Activated CD4-positive, alpha-beta memory T cell treated with anti-CD3 and anti-CD28 coated beads, Interleukin-2, amount 10 ng/mL, durations not matched to agents 7 days and 5 days (primary cell): ENCODE measurements at regions not wholly inside any gene's neighbourhood (a gene's known extent, or its start where the extent isn't known, plus 50 kb on each side); places are given as distances from the start of the nearest gene placed in this dataset.

ENCODE experiments used
- CTCF ChIA-PET: fragments of 350-600 bp; sonication (Branson Sonifier 250); formaldehyde crosslinking; loops from one replicate; lab custom pipeline; 2021; ENCODE audit warnings: antibody characterized with exemption, inconsistent platforms; lab: Charles Lee
- POLR2A ChIA-PET: fragments of 350-600 bp; sonication (Branson Sonifier 250); formaldehyde crosslinking; loops from one replicate; lab custom pipeline; 2021; ENCODE audit warnings: antibody characterized with exemption; lab: Charles Lee
- DNase-seq: peaks from one replicate; pipeline ENCODE4 v3.0.0-alpha.2; 2020
- H3K27ac Mint-ChIP-seq: one replicate; pipeline ENCODE4 v1.8.0; 2021; ENCODE audit warnings: mild to moderate bottlenecking, mixed read lengths
- H3K27me3 Mint-ChIP-seq: one replicate; pipeline ENCODE4 v1.8.0; 2021; ENCODE audit warnings: mixed read lengths
- H3K36me3 Mint-ChIP-seq: one replicate; pipeline ENCODE4 v1.8.0; 2021; ENCODE audit warnings: low read depth, mixed read lengths
- H3K4me1 Mint-ChIP-seq: one replicate; pipeline ENCODE4 v1.8.0; 2021; ENCODE audit warnings: mixed read lengths
- H3K4me3 Mint-ChIP-seq: one replicate; pipeline ENCODE4 v1.8.0; 2021; ENCODE audit warnings: mild to moderate bottlenecking, mixed read lengths
- H3K9me3 Mint-ChIP-seq: one replicate; pipeline ENCODE4 v1.8.0; 2021; ENCODE audit warnings: mixed read lengths

GRCh38 chr19:32141840-32142511 is 203.4 kb upstream of the ZNF507 start:
- H3K27ac Mint-ChIP-seq = no peak overlapping the region
- ChIA-PET POLR2A (no interaction called here), CTCF (no interaction called here)
- no peaks in the 10 kb centered on the region for H3K4me1 Mint-ChIP-seq
- H3K4me3 Mint-ChIP-seq = no peak overlapping the region
- H3K9me3 Mint-ChIP-seq = peaks cover 7% of the 10 kb centered on the region
- no peaks in the 10 kb centered on the region for H3K27me3 Mint-ChIP-seq
- H3K36me3 Mint-ChIP-seq = no peaks in the 10 kb centered on the region
- no peak for DNase-seq

DNA sequence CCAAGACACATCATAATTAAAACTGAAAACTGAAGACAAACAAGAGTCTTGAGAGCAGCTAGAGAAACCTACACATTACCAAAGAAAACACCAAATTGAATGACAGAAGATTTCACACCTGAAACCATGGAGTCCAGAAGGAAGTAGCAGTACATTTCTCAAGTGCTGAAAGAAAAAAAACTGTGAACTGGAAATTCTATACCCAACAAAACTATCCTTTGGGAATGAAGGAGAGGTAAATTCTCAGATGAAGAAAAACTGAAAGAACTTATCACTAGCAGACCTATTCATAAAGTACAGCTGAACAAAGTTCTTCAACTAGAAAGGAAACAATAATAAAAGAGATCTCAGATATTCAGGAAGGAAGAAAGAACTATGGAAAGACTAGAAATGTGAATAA is 198.7 kb upstream of the ZNF507 start:
- Mint-ChIP-seq H3K27me3 (no peaks in the 10 kb centered on the region), H3K36me3 (no peaks in the 10 kb centered on the region), H3K9me3 (peaks cover 11% of the 10 kb centered on the region), H3K4me1 (no peaks in the 10 kb centered on the region), H3K4me3 (no peak overlapping the region), H3K27ac (no peak overlapping the region)
- POLR2A ChIA-PET = no interaction called here
- CTCF ChIA-PET = no interaction called here
- no peak for DNase-seq

- no peak overlapping the region for H3K4me3 Mint-ChIP-seq
Measured at GRCh38 chr19:32150605-32151004, 194.8 kb upstream of the ZNF507 start.

GRCh38 chr19:32154418-32154817 is 191.0 kb upstream of the ZNF507 start:
- H3K4me3 Mint-ChIP-seq = no peak overlapping the region
- H3K4me1 Mint-ChIP-seq = no peaks in the 10 kb centered on the region
- no peak overlapping the region for H3K27ac Mint-ChIP-seq
- DNase-seq = no peak
- H3K27me3 Mint-ChIP-seq = no peaks in the 10 kb centered on the region
- no peaks in the 10 kb centered on the region for H3K36me3 Mint-ChIP-seq
- CTCF ChIA-PET = no interaction called here
- no peaks in the 10 kb centered on the region for H3K9me3 Mint-ChIP-seq
- POLR2A ChIA-PET = no interaction called here

More at GRCh38 chr19:32150605-32151004, 194.8 kb upstream of the ZNF507 start:
- CTCF ChIA-PET = no interaction called here
- POLR2A ChIA-PET = no interaction called here
- H3K4me1 Mint-ChIP-seq = no peaks in the 10 kb centered on the region
- H3K36me3 Mint-ChIP-seq = no peaks in the 10 kb centered on the region
- no peak overlapping the region for H3K27ac Mint-ChIP-seq
- no peaks in the 10 kb centered on the region for H3K27me3 Mint-ChIP-seq
- no peak for DNase-seq
- peaks cover 11% of the 10 kb centered on the region for H3K9me3 Mint-ChIP-seq

DNA sequence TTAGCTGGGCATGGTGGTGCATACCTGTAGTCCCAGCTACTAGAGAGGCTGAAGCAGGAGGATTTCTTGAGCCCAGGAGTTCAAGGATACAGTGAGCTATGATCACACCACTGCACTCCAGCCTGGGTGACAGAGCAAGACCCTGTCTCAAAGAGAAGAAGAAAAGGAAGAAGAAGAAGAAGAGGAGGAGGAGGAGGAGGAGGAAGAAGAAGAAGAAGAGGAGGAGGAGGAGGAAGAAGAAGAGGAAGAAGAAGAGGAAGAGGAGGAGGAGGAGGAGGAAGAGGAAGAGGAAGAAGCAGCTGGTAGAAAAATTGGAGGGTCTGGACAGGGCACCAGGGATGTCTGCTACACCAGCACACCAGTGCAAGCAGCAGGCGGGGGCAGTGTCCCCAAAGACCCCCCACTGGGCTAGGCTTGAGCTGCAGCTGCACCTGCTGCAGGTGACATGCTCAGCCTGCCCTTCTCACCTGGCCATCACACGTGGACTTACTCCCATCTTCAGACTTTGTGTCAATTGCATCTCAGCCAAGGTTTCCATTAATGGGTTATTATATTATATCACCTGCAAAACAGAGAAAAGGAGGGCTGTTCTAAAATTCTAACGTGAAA is 180.9 kb upstream of the ZNF507 start:
- Mint-ChIP-seq H3K4me1 (no peaks in the 10 kb centered on the region), H3K9me3 (no peaks in the 10 kb centered on the region), H3K27ac (no peak overlapping the region), H3K4me3 (no peak overlapping the region), H3K27me3 (no peaks in the 10 kb centered on the region), H3K36me3 (no peaks in the 10 kb centered on the region)
- POLR2A ChIA-PET = interaction anchor here (0.7 kb wide), 1 partner anchor 33 kb away, joined by 4 read pairs; no protein-coding TSS in a partner anchor
- DNase-seq = no peak
- CTCF ChIA-PET = no interaction called here

- DNase-seq = no peak
- no peaks in the 10 kb centered on the region for H3K36me3 Mint-ChIP-seq
- no peaks in the 10 kb centered on the region for H3K27me3 Mint-ChIP-seq
- H3K9me3 Mint-ChIP-seq = no peaks in the 10 kb centered on the region
- CTCF ChIA-PET = no interaction called here
- POLR2A ChIA-PET = no interaction called here
- H3K4me3 Mint-ChIP-seq = no peak overlapping the region
- H3K27ac Mint-ChIP-seq = no peak overlapping the region
- H3K4me1 Mint-ChIP-seq = no peaks in the 10 kb centered on the region
Measured at GRCh38 chr19:32165141-32165540, 180.3 kb upstream of the ZNF507 start.

GRCh38 chr19:32165750-32166149 is 179.7 kb upstream of the ZNF507 start:
- H3K36me3 Mint-ChIP-seq = no peaks in the 10 kb centered on the region
- H3K9me3 Mint-ChIP-seq = no peaks in the 10 kb centered on the region
- no peaks in the 10 kb centered on the region for H3K4me1 Mint-ChIP-seq
- ChIA-PET CTCF (no interaction called here), POLR2A (no interaction called here)
- H3K27ac Mint-ChIP-seq = no peak overlapping the region
- H3K4me3 Mint-ChIP-seq = no peak overlapping the region
- DNase-seq = no peak
- H3K27me3 Mint-ChIP-seq = no peaks in the 10 kb centered on the region

GRCh38 chr19:32166238-32166637 is 179.2 kb upstream of the ZNF507 start:
- no peak overlapping the region for H3K4me3 Mint-ChIP-seq
- no peaks in the 10 kb centered on the region for H3K9me3 Mint-ChIP-seq
- no peaks in the 10 kb centered on the region for H3K27me3 Mint-ChIP-seq
- ChIA-PET CTCF (no interaction called here), POLR2A (no interaction called here)
- H3K4me1 Mint-ChIP-seq = no peaks in the 10 kb centered on the region
- no peaks in the 10 kb centered on the region for H3K36me3 Mint-ChIP-seq
- H3K27ac Mint-ChIP-seq = no peak overlapping the region
- no peak for DNase-seq

DNA sequence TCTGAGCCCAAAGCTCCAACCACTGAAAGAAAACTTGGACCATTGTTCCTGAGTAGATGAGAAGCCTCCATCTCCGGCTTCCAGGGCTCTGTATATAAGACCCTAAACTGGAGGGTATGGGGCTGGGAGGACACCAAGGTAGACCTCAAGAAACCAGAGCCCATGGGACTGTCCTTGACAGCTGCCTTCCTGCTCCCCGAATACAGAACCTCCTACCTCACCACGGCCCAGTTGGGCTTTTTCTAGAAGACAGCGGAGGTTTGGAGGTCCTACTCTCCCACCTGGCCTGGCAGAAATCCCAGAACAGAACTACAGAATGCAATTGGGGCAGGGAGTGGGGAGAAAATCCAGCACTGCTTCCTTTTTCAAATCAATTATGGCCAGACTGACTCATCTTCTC is 177.3 kb upstream of the ZNF507 start:
- Mint-ChIP-seq H3K4me3 (no peak overlapping the region), H3K27ac (no peak overlapping the region), H3K4me1 (no peaks in the 10 kb centered on the region), H3K36me3 (no peaks in the 10 kb centered on the region), H3K9me3 (no peaks in the 10 kb centered on the region), H3K27me3 (no peaks in the 10 kb centered on the region)
- no peak for DNase-seq
- ChIA-PET CTCF (no interaction called here), POLR2A (no interaction called here)

DNA sequence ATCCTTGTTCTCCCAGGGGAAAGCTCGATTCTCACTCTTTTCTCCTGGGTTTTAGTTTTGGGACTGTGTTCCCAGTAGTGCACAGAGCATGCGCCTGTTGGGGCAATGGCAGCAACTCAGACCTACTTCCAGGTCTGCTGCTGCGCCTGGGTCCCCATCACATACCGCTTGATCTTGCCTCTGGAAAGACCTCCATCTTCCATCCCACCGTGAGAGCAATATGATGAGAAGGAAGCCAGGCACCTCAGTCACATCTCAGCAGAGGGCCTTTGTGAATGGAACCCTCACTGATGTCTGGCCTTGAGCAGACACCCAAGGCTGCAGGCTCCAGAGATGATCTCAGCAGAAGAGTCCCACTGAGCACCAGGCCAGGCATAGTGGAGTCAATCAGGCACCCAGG is 176.8 kb upstream of the ZNF507 start:
- CTCF ChIA-PET = no interaction called here
- no peaks in the 10 kb centered on the region for H3K4me1 Mint-ChIP-seq
- no peak for DNase-seq
- no peak overlapping the region for H3K27ac Mint-ChIP-seq
- no peaks in the 10 kb centered on the region for H3K9me3 Mint-ChIP-seq
- no peak overlapping the region for H3K4me3 Mint-ChIP-seq
- POLR2A ChIA-PET = no interaction called here
- no peaks in the 10 kb centered on the region for H3K27me3 Mint-ChIP-seq
- H3K36me3 Mint-ChIP-seq = no peaks in the 10 kb centered on the region

DNA sequence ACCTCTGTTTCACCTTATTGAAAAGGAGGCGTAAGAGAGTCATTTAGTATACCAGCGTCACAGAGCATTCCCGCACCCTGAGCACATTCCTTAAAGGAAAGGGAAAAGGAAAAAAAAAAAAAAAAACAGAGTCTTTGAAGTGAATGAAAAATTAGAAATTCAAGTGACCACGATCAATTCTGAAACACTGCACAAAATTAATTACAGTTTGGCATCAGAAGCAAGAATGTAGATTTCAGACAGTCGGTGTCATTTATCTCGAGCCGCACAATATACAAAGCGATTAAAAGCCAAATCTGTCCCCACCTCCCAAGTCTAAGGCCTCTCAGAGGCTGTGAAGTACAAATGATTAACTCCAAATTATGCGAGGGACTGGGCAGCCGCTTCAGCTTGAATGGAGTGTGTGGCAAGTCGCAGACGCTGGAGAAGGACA is 173.7 kb upstream of the ZNF507 start:
- H3K4me3 Mint-ChIP-seq = no peak overlapping the region
- H3K9me3 Mint-ChIP-seq = no peaks in the 10 kb centered on the region
- POLR2A ChIA-PET = no interaction called here
- H3K27me3 Mint-ChIP-seq = no peaks in the 10 kb centered on the region
- DNase-seq = no peak
- no peak overlapping the region for H3K27ac Mint-ChIP-seq
- CTCF ChIA-PET = no interaction called here
- H3K4me1 Mint-ChIP-seq = no peaks in the 10 kb centered on the region
- no peaks in the 10 kb centered on the region for H3K36me3 Mint-ChIP-seq

GRCh38 chr19:32172566-32173160 is 172.7 kb upstream of the ZNF507 start:
- DNase-seq = no peak
- Mint-ChIP-seq H3K4me1 (no peaks in the 10 kb centered on the region), H3K4me3 (no peak overlapping the region), H3K36me3 (no peaks in the 10 kb centered on the region), H3K27me3 (no peaks in the 10 kb centered on the region), H3K27ac (no peak overlapping the region), H3K9me3 (no peaks in the 10 kb centered on the region)
- POLR2A ChIA-PET = no interaction called here
- CTCF ChIA-PET = no interaction called here

DNA sequence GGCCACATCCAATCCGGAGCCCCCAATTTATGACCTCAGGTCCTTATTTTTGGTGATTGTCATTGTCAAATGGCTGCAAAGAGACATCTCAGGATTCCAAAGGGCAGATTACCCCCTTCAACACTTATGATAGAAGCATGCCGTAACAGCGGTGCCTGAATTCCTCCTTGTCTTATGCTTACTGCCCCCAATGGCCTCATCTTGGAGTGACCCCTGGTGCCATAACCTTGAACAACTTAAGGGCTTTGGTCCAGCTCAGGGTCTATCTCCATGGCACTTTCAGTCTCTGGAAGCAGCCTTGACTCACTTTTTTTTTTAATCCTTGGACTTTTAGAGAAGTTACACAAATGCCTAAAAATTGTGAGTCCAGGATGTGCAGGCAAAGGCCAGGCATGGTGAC is 171.6 kb upstream of the ZNF507 start:
- Mint-ChIP-seq H3K4me1 (no peaks in the 10 kb centered on the region), H3K4me3 (no peak overlapping the region), H3K36me3 (no peaks in the 10 kb centered on the region), H3K9me3 (no peaks in the 10 kb centered on the region), H3K27me3 (no peaks in the 10 kb centered on the region), H3K27ac (no peak overlapping the region)
- DNase-seq = no peak
- POLR2A ChIA-PET = no interaction called here
- CTCF ChIA-PET = no interaction called here
